ENCODE measurements at regions not wholly inside any gene's neighbourhood (a gene's known extent, or its start where the extent isn't known, plus 50 kb on each side); places are given as distances from the start of the nearest gene placed in this dataset.

DNA sequence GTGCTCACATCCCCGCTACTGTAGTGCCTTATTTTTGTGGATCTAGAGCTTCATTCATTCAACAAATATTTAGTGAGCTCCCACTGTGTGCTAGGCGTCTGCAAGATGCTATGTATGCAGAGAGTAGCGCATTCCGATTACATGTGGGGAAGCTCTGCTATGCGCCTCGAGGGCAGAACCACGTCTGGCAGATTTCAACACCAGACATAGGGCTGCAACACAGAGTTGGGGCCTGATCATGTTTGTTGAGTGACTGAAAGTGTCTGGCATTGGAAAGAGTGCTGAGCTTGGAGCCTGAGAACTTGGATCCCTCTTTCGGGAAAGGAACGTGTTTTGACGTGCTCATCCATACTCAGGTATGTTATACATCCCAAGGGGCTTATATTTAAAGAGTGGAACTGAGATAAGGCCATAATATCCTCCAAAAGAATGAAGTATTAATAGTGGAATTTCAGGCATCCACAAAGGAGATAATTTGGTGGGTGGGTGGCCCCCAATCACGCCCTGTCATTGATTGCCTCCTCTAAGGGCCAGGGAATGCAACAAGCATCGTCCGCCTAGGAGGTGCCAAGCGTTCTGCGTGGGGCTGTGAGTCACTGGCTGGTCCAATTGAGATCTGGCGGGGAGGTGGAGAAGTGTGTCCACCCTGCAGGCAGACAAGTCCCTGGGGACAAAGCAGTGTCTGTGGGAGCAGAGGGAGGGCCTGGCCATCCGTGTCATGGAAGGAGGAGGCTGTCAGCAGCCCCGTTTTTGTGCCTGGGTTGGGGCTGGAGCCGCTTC, 62.8 kb upstream of the ZBTB40 start:
- TF ChIP-seq POLR2AphosphoS5 (IDR thresholded peaks at IDR 0.05) (no peak), EP300 (IDR thresholded peaks at IDR 0.05; ENCODE audit: low read depth) (no peak), POLR2A (IDR thresholded peaks at IDR 0.05) (no peak)
- TF ChIP-seq, protein P1, sequence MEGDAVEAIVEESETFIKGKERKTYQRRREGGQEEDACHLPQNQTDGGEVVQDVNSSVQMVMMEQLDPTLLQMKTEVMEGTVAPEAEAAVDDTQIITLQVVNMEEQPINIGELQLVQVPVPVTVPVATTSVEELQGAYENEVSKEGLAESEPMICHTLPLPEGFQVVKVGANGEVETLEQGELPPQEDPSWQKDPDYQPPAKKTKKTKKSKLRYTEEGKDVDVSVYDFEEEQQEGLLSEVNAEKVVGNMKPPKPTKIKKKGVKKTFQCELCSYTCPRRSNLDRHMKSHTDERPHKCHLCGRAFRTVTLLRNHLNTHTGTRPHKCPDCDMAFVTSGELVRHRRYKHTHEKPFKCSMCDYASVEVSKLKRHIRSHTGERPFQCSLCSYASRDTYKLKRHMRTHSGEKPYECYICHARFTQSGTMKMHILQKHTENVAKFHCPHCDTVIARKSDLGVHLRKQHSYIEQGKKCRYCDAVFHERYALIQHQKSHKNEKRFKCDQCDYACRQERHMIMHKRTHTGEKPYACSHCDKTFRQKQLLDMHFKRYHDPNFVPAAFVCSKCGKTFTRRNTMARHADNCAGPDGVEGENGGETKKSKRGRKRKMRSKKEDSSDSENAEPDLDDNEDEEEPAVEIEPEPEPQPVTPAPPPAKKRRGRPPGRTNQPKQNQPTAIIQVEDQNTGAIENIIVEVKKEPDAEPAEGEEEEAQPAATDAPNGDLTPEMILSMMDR (IDR thresholded peaks at IDR 0.05) = no peak
- H3K27ac ChIP-seq = no peak overlapping the region
- intact Hi-C loops (cut with DNase I; ENCODE audit: low total_unique reads) = no loop called here
- no peaks in the 10 kb centered on the region for H3K9me3 ChIP-seq
- no peak overlapping the region for H3K4me3 ChIP-seq
- H3K36me3 ChIP-seq = no peaks in the 10 kb centered on the region
- H3K27me3 ChIP-seq = peaks cover 31% of the 10 kb centered on the region
- no peaks in the 10 kb centered on the region for H3K4me1 ChIP-seq
- WGBS, 2 donors (ENCODE audit: low coverage in 1 of 2) = 79 to 90% methylated on average over 3 to 19 of the region's 19 CpGs
- in situ Hi-C loops (cut with MboI; ENCODE audit: low pct_ligation_motif_present in 1 of 4, low pct_unique_long_range_greater_than_20kb in 1 of 4, low sequenced_read_pairs in 3 of 4) = no loop called here
- DNase-seq = no peak

DNA sequence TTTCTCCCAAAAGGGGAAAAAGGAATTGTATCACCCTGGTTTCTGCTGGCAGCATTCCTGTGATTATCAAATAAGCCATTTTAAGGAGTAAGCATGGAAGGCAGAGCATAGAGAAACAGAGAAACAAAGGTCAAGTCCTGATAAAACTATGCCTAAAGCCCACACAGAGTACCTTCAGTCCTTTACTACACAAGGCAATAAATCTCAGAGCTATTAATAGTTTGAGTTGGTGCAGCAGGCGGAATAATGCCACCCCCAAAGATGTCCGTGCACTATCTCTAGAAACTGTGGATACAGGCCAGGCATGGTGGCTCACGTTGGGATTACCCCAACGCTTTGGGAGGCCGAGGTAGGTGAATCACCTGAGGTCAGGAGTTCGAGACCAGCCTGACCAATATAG, 58.1 kb upstream of the ZBTB40 start:
- no peaks in the 10 kb centered on the region for H3K36me3 ChIP-seq
- TF ChIP-seq POLR2AphosphoS5 (IDR thresholded peaks at IDR 0.05) = no peak
- TF ChIP-seq, protein P1 (IDR thresholded peaks at IDR 0.05) = no peak
- DNase-seq = no peak
- no peaks in the 10 kb centered on the region for H3K9me3 ChIP-seq
- intact Hi-C loops (cut with DNase I; ENCODE audit: low total_unique reads) (no loop called here), in situ Hi-C loops (cut with MboI; ENCODE audit: low pct_ligation_motif_present in 1 of 4, low pct_unique_long_range_greater_than_20kb in 1 of 4, low sequenced_read_pairs in 3 of 4) (no loop called here)
- no peaks in the 10 kb centered on the region for H3K4me1 ChIP-seq
- no peak overlapping the region for H3K4me3 ChIP-seq
- 57 to 79% methylated on average over 4 to 6 of the region's 6 CpGs for WGBS, 2 donors (ENCODE audit: low coverage in 1 of 2)
- H3K27me3 ChIP-seq = peaks cover 12% of the 10 kb centered on the region
- no peak overlapping the region for H3K27ac ChIP-seq

DNA sequence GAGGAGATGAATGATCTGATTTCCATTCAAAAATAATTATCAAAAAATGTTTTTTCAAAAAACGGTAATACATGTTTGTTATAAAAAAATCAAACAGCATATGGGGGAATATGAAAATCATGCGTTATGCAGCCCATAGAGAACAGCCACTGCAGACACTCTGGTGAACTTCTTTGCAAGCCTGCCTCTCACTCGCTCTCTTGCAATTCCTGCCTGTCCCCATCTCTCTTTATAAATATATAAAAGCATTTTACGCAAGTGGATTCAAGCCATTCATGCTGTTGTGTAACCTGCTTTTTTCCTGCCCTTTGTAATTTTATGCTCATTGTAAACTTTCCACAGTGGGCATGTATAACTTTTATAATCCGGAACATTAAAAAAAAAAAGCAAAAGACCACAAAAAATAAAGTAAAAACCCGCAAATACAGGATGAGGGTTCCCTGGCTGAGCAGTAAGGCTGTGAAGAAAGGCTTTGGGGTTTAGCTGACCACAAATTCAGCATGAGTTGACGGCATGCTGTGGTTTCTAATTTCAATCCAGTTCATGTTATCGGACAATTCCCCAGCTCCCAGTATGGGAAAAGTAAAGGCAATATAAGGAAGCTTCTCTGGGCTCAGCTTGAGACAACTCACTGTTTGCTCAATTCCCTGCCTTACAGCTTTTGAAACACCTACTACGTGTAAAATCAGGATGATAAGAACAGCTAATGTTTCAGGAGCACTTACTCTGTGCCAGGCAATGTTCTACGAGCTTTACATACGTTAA, 52.8 kb upstream of the ZBTB40 start:
- peaks cover 37% of the 10 kb centered on the region for H3K27me3 ChIP-seq
- H3K9me3 ChIP-seq = no peaks in the 10 kb centered on the region
- H3K27ac ChIP-seq = no peak overlapping the region
- H3K4me1 ChIP-seq = no peaks in the 10 kb centered on the region
- TF ChIP-seq, protein P1 (IDR thresholded peaks at IDR 0.05) = no peak
- TF ChIP-seq EP300 (IDR thresholded peaks at IDR 0.05; ENCODE audit: low read depth) (no peak), POLR2AphosphoS5 (IDR thresholded peaks at IDR 0.05) (no peak), POLR2A (IDR thresholded peaks at IDR 0.05) (no peak)
- in situ Hi-C loops (cut with MboI; ENCODE audit: low pct_ligation_motif_present in 1 of 4, low pct_unique_long_range_greater_than_20kb in 1 of 4, low sequenced_read_pairs in 3 of 4) = no loop called here
- intact Hi-C loops (cut with DNase I; ENCODE audit: low total_unique reads) = no loop called here
- H3K36me3 ChIP-seq = no peaks in the 10 kb centered on the region
- H3K4me3 ChIP-seq = no peak overlapping the region
- 50 to 51% methylated on average over 9 to 11 of the region's 11 CpGs for WGBS, 2 donors (ENCODE audit: low coverage in 1 of 2)
- no peak for DNase-seq

DNA sequence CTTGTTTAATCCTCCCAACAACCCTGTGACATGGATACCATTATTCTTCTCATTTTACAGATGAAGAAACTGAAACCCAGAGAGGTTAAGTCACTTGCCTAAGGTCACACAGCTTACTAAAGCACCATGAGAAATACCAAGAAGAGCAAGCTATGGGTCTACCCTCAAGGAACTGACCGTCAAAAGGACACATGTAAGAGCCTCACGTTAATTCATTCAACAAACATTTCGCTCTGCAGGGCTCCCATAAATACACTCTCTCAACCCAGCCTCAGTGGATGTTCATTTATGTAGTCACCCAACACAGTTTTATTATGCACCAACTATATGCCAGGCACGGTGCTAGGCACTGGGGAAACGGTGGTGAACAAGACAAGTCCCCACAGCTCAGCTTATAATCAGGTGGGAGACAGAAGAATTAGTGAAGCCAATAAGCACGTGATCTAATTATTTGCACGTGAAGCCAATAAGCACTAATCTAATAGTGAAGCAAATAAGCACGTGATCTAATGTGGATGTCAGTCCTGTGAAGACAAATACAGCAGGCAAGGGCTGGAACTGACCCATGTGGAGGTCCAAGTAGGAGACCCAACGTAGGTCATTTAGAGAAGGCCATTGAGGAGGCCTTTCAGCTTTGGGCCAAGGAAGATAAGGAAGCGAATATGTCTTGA, 52.1 kb upstream of the ZBTB40 start:
- no peak for TF ChIP-seq POLR2AphosphoS5 (IDR thresholded peaks at IDR 0.05)
- no peak for TF ChIP-seq EP300 (IDR thresholded peaks at IDR 0.05; ENCODE audit: low read depth)
- TF ChIP-seq, protein P1 (IDR thresholded peaks at IDR 0.05) = no peak
- no peak for TF ChIP-seq POLR2A (IDR thresholded peaks at IDR 0.05)
- Histone ChIP-seq H3K9me3 (no peaks in the 10 kb centered on the region), H3K27me3 (peaks cover 44% of the 10 kb centered on the region), H3K4me3 (no peak overlapping the region), H3K27ac (no peak overlapping the region), H3K36me3 (no peaks in the 10 kb centered on the region), H3K4me1 (no peaks in the 10 kb centered on the region)
- intact Hi-C loops (cut with DNase I; ENCODE audit: low total_unique reads) = no loop called here
- DNase-seq = no peak
- in situ Hi-C loops (cut with MboI; ENCODE audit: low pct_ligation_motif_present in 1 of 4, low pct_unique_long_range_greater_than_20kb in 1 of 4, low sequenced_read_pairs in 3 of 4) = loop anchor here in 2 of 4 donors (25.0 kb wide), 2 partner anchors 262 to 538 kb away; partner anchors contain the start of gene WNT4 (in 2 of the 2)
- 84 to 94% methylated on average over 3 to 10 of the region's 10 CpGs for WGBS, 2 donors (ENCODE audit: low coverage in 1 of 2)
